Esophagus squamous epithelium (tissue), 5 donors: ENCODE measurements at regions not wholly inside any gene's neighbourhood (a gene's known extent, or its start where the extent isn't known, plus 50 kb on each side); places are given as distances from the start of the nearest gene placed in this dataset.
"Not testable (repeated sequence)": the region's sequence is repeated elsewhere in the genome, so short reads cannot be mapped to it uniquely, and the experiment has no call there.

Experiments
- DNase-seq: peaks from one replicate; lab custom pipeline; 2025; lab: John Stamatoyannopoulos, UW
- H3K27ac ChIP-seq, 4 donors: fragments of 200-600 bp; sonication (generic); one replicate each; pipeline ENCODE4 v1.5.1; 2016 to 2019; ENCODE audit warnings: mild to moderate bottlenecking in 1 of 4
- H3K27me3 ChIP-seq, 4 donors: fragments of 200-600 bp; sonication (generic); 1 replicate in 3 of 4; 2 replicates in 1 of 4; pipeline versions ENCODE4 v1.5.1 to v1.6.0; 2017 to 2021; ENCODE audit warnings: antibody characterized with exemption in 1 of 4
- H3K36me3 ChIP-seq, 3 donors: fragments of 200-600 bp; sonication (generic); one replicate each; pipeline ENCODE4 v1.5.1; 2016 to 2019
- H3K4me1 ChIP-seq, 3 donors: fragments of 200-600 bp; sonication (generic); one replicate each; pipeline ENCODE4 v1.5.1; 2017 to 2019
- H3K4me3 ChIP-seq, 4 donors: fragments of 200-600 bp; sonication (generic); 1 replicate in 3 of 4; 2 replicates in 1 of 4; pipeline ENCODE4 v1.5.1; 2016 to 2019; ENCODE audit warnings: mild to moderate bottlenecking in 2 of 4, moderate library complexity in 1 of 4
- H3K9me3 ChIP-seq, 3 donors: fragments of 200-600 bp; sonication (generic); one replicate each; pipeline ENCODE4 v1.5.1; 2016 to 2019
- CTCF ChIP-seq, 6 experiments: fragments of 450-650 bp in 4 of 6; fragments of 200-600 bp in 2 of 6; sonication (generic) in 2 of 6; IDR thresholded peaks; one replicate each; pipeline ENCODE4 v1.5.1; 2016 to 2019; ENCODE audit warnings: antibody characterized with exemption in 6 of 6, mild to moderate bottlenecking in 4 of 6, moderate library complexity in 4 of 6
- POLR2A ChIP-seq, 4 donors: fragments of 450-650 bp; IDR thresholded peaks; one replicate each; pipeline ENCODE4 v1.6.1; 2017; ENCODE audit warnings: antibody characterized with exemption in 4 of 4, mild to moderate bottlenecking in 4 of 4, moderate library complexity in 3 of 4
- WGBS, 2 donors: methylation state at CpG; one replicate each; pipeline ENCODE4 v1.1.5; 2018; 5-methylcytosine and 5-hydroxymethylcytosine counted together
- intact Hi-C: fragments of 100-400 bp; cut with DNase I; formaldehyde crosslinking; loops from one replicate; pipeline ENCODE4 v1.15.0; 2022
- donor health status: DM: yes; HTN: yes; CAD: no.

GRCh38 chr2:48050711-48051110 is 144.4 kb upstream of the FBXO11 start:
- H3K9me3 ChIP-seq, result no peaks in the 10 kb centered on the region
- intact Hi-C loops, result no loop called here
- DNase-seq, result no peak
- H3K27me3 ChIP-seq, result no peaks in the 10 kb centered on the region
- no peak overlapping the region for H3K27ac ChIP-seq
- H3K4me3 ChIP-seq, result no peak overlapping the region
- peaks cover 0 to 21% (median 0%) of the 10 kb centered on the region in 3 donors for H3K4me1 ChIP-seq
- no peaks in the 10 kb centered on the region for H3K36me3 ChIP-seq
- TF ChIP-seq CTCF (IDR thresholded peaks at IDR 0.05), result no peak
- no peak for TF ChIP-seq POLR2A (IDR thresholded peaks at IDR 0.05)
- 68 to 72% methylated on average over 5 of the region's 5 CpGs for WGBS, 2 donors

DNA sequence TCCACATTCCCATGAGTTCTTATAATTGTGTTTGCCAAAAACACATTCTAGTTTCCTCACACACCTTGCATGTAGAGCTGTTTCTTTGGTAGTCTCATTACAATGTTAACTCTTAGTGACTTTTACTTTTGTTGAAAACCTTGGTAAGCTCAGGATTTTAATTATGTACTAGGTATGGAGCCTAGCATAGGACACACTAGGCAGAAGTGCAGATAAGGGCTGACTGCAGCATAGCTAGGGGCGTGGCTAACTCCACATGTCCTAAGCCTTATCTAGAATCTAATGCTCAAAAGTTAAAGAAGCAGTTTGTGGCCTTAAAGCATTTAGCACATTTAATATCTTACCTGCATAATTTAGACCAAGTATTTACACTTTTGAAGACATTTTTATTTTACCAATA is 153.7 kb upstream of the FBXO11 start:
- intact Hi-C loops, result no loop called here
- no peaks in the 10 kb centered on the region for H3K36me3 ChIP-seq
- no peaks in the 10 kb centered on the region for H3K27me3 ChIP-seq
- no peak for TF ChIP-seq CTCF (IDR thresholded peaks at IDR 0.05)
- TF ChIP-seq POLR2A (IDR thresholded peaks at IDR 0.05), result no peak
- no peak overlapping the region for H3K27ac ChIP-seq
- no peaks in the 10 kb centered on the region for H3K9me3 ChIP-seq
- 67 to 91% methylated on average over 1 of the region's 1 CpG for WGBS, 2 donors
- H3K4me1 ChIP-seq, result no peaks in the 10 kb centered on the region
- DNase-seq, result no peak
- H3K4me3 ChIP-seq, result no peak overlapping the region

GRCh38 chr2:48061656-48062055 is 155.4 kb upstream of the FBXO11 start:
- DNase-seq, H3K27me3 ChIP-seq, H3K9me3 ChIP-seq, intact Hi-C loops, H3K27ac ChIP-seq, H3K4me3 ChIP-seq, H3K4me1 ChIP-seq, H3K36me3 ChIP-seq: not testable (repeated sequence)
- 75 to 89% methylated on average over 3 to 4 of the region's 4 CpGs for WGBS, 2 donors

- Histone ChIP-seq H3K4me1 (no peaks in the 10 kb centered on the region), H3K27ac (no peak overlapping the region), H3K27me3 (no peaks in the 10 kb centered on the region), H3K4me3 (no peak overlapping the region), H3K36me3 (no peaks in the 10 kb centered on the region), H3K9me3 (no peaks in the 10 kb centered on the region)
- TF ChIP-seq POLR2A (IDR thresholded peaks at IDR 0.05) (no peak), CTCF (IDR thresholded peaks at IDR 0.05) (no peak)
- intact Hi-C loops, result no loop called here
- DNase-seq, result no peak
Measured at GRCh38 chr2:48065096-48065495, 158.8 kb upstream of the FBXO11 start.

- 75 to 82% methylated on average over 2 of the region's 2 CpGs for WGBS, 2 donors
- TF ChIP-seq POLR2A (IDR thresholded peaks at IDR 0.05), result no peak
- no peak for TF ChIP-seq CTCF (IDR thresholded peaks at IDR 0.05)
- no peaks in the 10 kb centered on the region for H3K4me1 ChIP-seq
- no peaks in the 10 kb centered on the region for H3K27me3 ChIP-seq
- no peak overlapping the region for H3K27ac ChIP-seq
- no peaks in the 10 kb centered on the region for H3K36me3 ChIP-seq
- no peak for DNase-seq
- no peak overlapping the region for H3K4me3 ChIP-seq
- no peaks in the 10 kb centered on the region for H3K9me3 ChIP-seq
- intact Hi-C loops, result no loop called here
Measured at GRCh38 chr2:48066000-48066399, 159.7 kb upstream of the FBXO11 start.

DNA sequence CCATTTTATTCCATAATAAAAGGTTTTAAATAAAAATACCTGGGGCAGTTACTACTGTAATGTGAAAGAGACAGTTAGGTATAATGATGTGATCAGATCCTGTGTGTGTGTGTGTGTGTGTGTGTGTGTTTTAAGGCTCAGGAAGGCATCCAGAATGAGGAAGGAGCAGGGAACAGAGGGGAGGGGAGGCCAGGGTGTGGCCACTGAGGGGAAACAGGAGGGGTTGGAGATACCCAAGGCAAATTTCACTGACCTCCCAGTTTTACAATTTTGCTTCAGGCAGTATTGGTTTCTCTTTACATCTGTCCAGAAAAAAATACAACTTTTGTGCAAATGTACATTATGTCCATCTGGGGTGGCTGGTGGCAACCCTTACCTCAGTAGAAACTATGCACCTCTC is 163.5 kb upstream of the FBXO11 start:
- no peak overlapping the region for H3K4me3 ChIP-seq
- intact Hi-C loops, result no loop called here
- H3K27ac ChIP-seq, result no peak overlapping the region
- TF ChIP-seq CTCF (IDR thresholded peaks at IDR 0.05), result no peak
- no peak for TF ChIP-seq POLR2A (IDR thresholded peaks at IDR 0.05)
- no peaks in the 10 kb centered on the region for H3K4me1 ChIP-seq
- H3K9me3 ChIP-seq, result no peaks in the 10 kb centered on the region
- no peaks in the 10 kb centered on the region for H3K36me3 ChIP-seq
- H3K27me3 ChIP-seq, result no peaks in the 10 kb centered on the region
- DNase-seq, result no peak
